NCI-H524 treated with DMSO at 0.1 percent for 48 hours (cell line): ENCODE measurements at regions not wholly inside any gene's neighbourhood (a gene's known extent, or its start where the extent isn't known, plus 50 kb on each side); places are given as distances from the start of the nearest gene placed in this dataset.

ENCODE experiments used
- DNase-seq: peaks from one replicate; lab custom pipeline; 2025; lab: John Stamatoyannopoulos, UW

GRCh38 chr20:11212902-11213301 is 539.1 kb upstream of the JAG1 start:
- DNase-seq: no peak

DNA sequence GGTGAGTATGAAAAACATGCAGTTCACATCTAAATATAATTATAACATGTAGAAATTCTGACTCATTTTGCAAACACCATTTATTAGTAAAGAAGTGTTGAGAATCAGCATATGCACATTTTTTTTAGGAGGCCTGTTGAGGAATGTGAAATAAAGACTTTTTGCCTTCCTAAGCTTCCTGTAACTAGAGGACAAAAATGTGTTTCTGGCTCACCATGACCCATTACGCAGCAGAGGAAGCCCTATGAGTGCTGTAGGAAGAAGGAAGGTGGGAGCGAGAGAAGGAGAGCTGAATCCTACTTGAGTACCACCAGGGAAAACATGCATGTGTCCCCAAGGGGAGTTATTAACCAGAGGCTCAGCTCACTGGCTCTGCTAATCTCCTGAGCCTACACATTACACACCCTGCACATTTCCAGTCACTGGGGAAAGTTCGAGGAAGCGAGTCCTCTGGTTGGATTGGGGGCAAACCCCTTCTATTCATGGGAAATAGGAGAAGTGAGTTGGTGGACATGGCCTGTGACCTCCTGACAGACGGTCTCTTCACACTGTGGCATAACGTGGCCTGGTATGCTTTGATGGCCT is 540.5 kb upstream of the JAG1 start:
- no peak for DNase-seq

DNA sequence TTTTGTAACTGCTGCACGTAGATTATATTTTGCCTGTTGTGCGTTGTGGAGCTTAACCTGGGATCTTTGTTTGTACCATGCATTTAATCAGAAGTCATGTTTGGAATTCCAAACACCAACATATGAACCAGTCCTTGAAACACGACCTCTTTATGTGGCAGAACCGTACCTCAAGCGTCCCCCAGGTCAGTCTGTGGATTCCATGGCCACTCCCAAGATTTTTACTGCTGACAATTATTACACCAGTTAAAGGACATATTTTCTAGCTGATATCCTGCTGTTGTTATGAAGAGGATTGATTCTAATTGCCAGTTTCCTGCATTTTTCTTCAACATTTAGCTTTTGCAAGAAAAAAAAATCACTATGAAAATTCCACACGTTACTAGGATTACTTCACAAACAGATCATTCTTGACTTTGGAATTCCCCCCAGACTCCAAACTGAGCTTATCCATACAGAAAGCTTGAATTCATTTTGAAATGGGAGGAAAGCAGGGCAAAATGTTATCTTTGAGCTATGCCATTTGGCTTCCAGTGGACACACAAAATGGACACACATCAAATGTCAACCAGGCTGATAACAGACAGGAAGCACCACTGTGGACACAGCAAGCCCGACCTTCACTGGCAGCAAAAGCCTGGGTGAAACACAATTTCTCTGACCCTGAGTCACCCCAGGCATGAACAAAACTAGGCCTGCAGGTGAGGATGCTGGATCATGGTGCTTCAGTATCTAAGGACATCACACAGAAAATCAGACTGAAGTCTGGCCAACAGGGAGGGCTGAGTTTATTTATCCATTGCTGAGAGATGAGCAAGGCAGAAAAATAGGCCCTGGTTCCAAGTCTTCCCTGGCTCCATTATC is 542.9 kb upstream of the JAG1 start:
- DNase-seq: no peak

DNA sequence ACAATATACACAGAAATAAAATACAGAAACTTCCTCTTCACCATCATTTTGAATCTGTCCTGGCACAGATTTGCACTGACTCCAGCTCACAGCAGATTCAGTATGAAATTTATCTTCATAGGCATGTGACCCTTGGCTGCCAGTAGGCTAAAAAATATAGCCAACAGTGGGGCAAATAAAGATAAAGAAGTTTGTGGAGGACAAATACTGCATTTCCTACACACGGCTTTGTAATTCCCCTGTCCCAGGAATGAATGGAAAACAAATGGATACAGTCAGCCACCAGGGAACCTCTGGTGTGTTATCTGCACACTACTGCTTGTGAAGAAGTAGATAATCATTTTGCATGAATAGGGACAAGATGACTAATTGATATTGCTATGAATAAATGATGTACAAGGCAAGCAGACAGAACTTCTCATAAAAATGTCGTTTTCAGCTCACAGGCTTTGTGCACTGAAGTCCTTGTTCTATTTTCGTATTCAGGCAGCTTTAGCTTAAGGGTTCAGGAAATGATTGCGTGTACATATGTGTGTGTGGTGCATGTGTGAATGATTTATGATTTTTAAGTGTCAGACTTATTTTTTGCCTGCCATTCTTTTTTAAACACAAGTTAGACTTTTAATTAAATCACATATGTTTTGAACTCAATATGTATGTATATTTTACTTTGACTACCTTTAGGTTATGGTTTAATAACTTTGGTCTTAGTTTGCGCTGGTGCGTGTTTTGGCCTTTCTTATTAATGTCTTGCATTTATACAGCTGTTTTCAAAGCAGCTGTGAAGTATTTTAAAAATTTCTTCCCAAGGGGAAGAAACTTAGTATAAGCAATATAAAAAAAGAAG is 543.8 kb upstream of the JAG1 start:
- no peak for DNase-seq

GRCh38 chr20:11218173-11218680 is 544.4 kb upstream of the JAG1 start:
- DNase-seq: no peak

GRCh38 chr20:11219192-11219591 is 545.4 kb upstream of the JAG1 start:
- DNase-seq: no peak

- DNase-seq: no peak
These were observed 547.2 kb upstream of the JAG1 start for GRCh38 chr20:11221046-11221445.

- no peak for DNase-seq
These were observed 548.4 kb upstream of the JAG1 start for GRCh38 chr20:11222243-11222642.

DNA sequence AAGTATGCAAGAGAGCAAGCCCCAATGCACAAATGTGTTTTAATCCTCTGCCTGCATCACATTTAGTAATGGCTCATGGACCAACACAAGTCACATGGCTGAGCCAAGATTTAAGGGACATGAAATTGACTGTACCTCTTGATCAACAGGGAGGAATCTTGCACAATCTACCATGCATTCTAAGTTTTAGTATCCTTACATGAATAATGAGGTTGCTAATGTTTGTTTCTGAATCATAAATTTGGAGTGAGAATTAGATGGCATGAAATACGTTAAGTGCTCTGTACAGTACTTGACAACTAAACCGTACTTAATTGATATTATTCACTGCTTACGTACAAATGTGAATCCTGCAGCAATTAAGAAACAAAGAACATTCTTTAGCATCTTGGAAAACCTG is 553.8 kb upstream of the JAG1 start:
- DNase-seq: no peak

- DNase-seq: no peak
These were observed 556.0 kb upstream of the JAG1 start for GRCh38 chr20:11229772-11230171.

GRCh38 chr20:11230999-11231398 is 557.2 kb upstream of the JAG1 start:
- no peak for DNase-seq

- DNase-seq: no peak
These were observed 558.2 kb upstream of the JAG1 start for GRCh38 chr20:11231742-11232648.

GRCh38 chr20:11232896-11233295 is 559.1 kb upstream of the JAG1 start:
- DNase-seq: no peak

DNA sequence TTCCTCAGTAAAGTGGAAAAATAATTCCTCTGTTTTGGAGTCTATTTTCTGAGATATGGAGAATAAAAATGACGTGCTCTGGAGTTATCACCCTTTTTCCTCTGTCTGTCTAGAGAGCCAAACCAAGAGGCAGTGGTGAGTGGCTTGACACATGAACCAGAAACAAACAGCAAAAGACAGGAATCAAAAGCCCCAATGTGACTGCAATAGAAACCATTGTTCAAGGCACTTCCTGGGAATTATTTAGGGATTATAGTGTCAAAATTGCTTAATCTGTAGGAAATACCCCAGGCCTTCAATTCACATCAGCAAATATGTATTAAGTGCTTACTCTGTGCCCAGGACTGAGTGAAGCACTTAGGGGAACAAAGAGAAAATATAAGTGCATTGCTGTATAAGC is 560.4 kb upstream of the JAG1 start:
- DNase-seq: no peak

DNA sequence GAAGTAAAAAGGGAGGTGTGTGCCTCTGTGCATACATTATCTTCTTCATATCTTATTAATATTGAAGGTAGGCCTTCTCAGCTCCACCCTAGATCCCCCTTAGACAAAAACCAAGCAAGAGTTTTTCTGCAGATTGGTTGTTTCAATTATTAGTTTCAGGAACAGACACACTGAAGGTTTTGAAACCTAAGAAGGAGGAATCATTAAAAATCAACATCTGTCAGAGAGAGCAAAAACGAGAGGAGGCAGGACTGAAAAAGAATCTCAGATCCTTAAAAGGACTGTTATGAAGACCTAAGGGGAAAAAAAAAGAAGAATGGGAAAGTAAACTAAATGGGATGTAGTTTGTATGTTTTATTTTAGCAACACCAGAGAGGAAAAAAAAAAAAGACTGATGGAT is 560.8 kb upstream of the JAG1 start:
- no peak for DNase-seq

DNA sequence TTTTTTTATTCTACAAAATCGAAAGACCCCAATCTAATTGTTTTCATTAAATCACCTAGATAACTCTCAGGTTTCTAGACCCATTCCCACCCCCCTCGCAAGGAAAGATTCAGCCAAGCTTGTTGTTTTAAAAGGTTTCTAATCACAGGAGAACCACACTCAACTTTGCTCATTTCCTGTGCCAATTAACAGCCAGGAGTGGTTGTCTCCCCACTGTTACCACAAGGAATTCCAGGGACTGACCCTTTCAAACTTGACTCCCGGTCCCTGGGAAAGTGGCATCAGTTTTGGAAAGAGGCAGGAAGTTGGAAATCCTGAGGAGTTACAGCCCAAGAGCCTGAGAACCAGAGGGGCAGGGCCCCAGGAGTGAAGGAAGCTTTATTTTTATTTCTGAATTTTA is 561.3 kb upstream of the JAG1 start:
- DNase-seq: no peak

DNA sequence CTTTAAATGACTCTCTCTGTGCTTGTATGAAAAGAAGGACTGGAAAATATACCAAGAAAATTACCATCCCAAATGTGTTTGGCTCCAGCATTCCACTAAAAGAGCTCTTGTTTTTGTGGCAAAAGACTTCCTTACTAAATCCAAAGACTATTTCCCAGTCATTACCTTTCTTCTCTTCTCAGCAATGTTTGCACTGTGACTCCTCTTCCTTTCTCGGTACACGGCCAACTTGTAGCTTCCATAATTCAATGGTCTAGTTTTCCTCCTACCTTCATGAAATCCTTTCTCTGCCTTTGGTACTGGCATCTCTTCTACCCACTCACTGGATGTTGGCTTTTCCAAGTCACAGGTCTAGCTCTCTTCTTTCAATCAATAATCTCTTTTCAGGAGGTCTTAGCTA is 568.5 kb upstream of the JAG1 start:
- DNase-seq: no peak

- no peak for DNase-seq
These were observed 571.6 kb upstream of the JAG1 start for GRCh38 chr20:11245431-11245830.

GRCh38 chr20:11246251-11246775 is 572.5 kb upstream of the JAG1 start:
- DNase-seq: no peak

GRCh38 chr20:11247046-11248010 is 573.5 kb upstream of the JAG1 start:
- peak; percentile 99 for DNase-seq
